ENCODE measurements at regions not wholly inside any gene's neighbourhood (a gene's known extent, or its start where the extent isn't known, plus 50 kb on each side); places are given as distances from the start of the nearest gene placed in this dataset.

GRCh38 chr2:41662461-41662860 is 385.4 kb upstream of the PKDCC start:
- H3K4me3 ChIP-seq (ENCODE audit: low read length) = no peak overlapping the region
- DNase-seq (ENCODE audit: low read depth) = no peak
- no peak for TF ChIP-seq CTCF (IDR thresholded peaks at IDR 0.05; ENCODE audit: insufficient read depth, low read depth, low read length, missing control alignments)

GRCh38 chr2:41663056-41663455 is 384.8 kb upstream of the PKDCC start:
- no peak overlapping the region for H3K4me3 ChIP-seq (ENCODE audit: low read length)
- DNase-seq (ENCODE audit: low read depth) = no peak
- no peak for TF ChIP-seq CTCF (IDR thresholded peaks at IDR 0.05; ENCODE audit: insufficient read depth, low read depth, low read length, missing control alignments)

GRCh38 chr2:41668529-41668928 is 379.3 kb upstream of the PKDCC start:
- no peak for DNase-seq (ENCODE audit: low read depth)
- no peak for TF ChIP-seq CTCF (IDR thresholded peaks at IDR 0.05; ENCODE audit: insufficient read depth, low read depth, low read length, missing control alignments)
- no peak overlapping the region for H3K4me3 ChIP-seq (ENCODE audit: low read length)

GRCh38 chr2:41678639-41679038 is 369.2 kb upstream of the PKDCC start:
- no peak for TF ChIP-seq CTCF (IDR thresholded peaks at IDR 0.05; ENCODE audit: insufficient read depth, low read depth, low read length, missing control alignments)
- H3K4me3 ChIP-seq (ENCODE audit: low read length) = no peak overlapping the region
- DNase-seq (ENCODE audit: low read depth) = no peak

- H3K4me3 ChIP-seq (ENCODE audit: low read length) = no peak overlapping the region
- no peak for DNase-seq (ENCODE audit: low read depth)
- TF ChIP-seq CTCF (IDR thresholded peaks at IDR 0.05; ENCODE audit: insufficient read depth, low read depth, low read length, missing control alignments) = no peak
These were observed 361.7 kb upstream of the PKDCC start for GRCh38 chr2:41686156-41686555.

- TF ChIP-seq CTCF (IDR thresholded peaks at IDR 0.05; ENCODE audit: insufficient read depth, low read depth, low read length, missing control alignments) = no peak
- H3K4me3 ChIP-seq (ENCODE audit: low read length) = no peak overlapping the region
- DNase-seq (ENCODE audit: low read depth) = no peak
These were observed 356.3 kb upstream of the PKDCC start for GRCh38 chr2:41691561-41691960.

- no peak overlapping the region for H3K4me3 ChIP-seq (ENCODE audit: low read length)
- no peak for DNase-seq (ENCODE audit: low read depth)
- TF ChIP-seq CTCF (IDR thresholded peaks at IDR 0.05; ENCODE audit: insufficient read depth, low read depth, low read length, missing control alignments) = no peak
These were observed 353.2 kb upstream of the PKDCC start for GRCh38 chr2:41694536-41695049.
